Stimulated activated CD4-positive, alpha-beta T cell treated with anti-CD3 and anti-CD28 coated beads, Interleukin-4, amount 100 ng/mL, for 4 hours (primary cell): ENCODE measurements at regions not wholly inside any gene's neighbourhood (a gene's known extent, or its start where the extent isn't known, plus 50 kb on each side); places are given as distances from the start of the nearest gene placed in this dataset.
"Not testable (repeated sequence)": the region's sequence is repeated elsewhere in the genome, so short reads cannot be mapped to it uniquely, and the experiment has no call there.

Source experiments
- DNase-seq, 2 experiments: peaks; one replicate each; pipeline ENCODE4 v3.0.0-alpha.2; 2020

GRCh38 chrX:131595120-131595519 lies 51.2 kb downstream of the OR13H1 start:
- no peak for DNase-seq

- no peak for DNase-seq
Observed at GRCh38 chrX:131607792-131608369, 64.0 kb downstream of the OR13H1 start.

GRCh38 chrX:131609480-131609879 lies 65.6 kb downstream of the OR13H1 start:
- no peak for DNase-seq

- DNase-seq: no peak
Observed at GRCh38 chrX:131613260-131613659, 69.4 kb downstream of the OR13H1 start.

- no peak for DNase-seq
Observed at GRCh38 chrX:131614241-131614640, 70.4 kb downstream of the OR13H1 start.

- no peak for DNase-seq
Observed at GRCh38 chrX:131617182-131617581, 73.3 kb downstream of the OR13H1 start.

GRCh38 chrX:131621650-131622049 lies 77.8 kb downstream of the OR13H1 start:
- DNase-seq: no peak

GRCh38 chrX:131626681-131627296 lies 82.9 kb downstream of the OR13H1 start:
- no peak for DNase-seq

GRCh38 chrX:131630534-131630933 lies 86.7 kb downstream of the OR13H1 start:
- no peak for DNase-seq

- peak in 1 of 2 experiments; percentile 7 for DNase-seq
Observed at GRCh38 chrX:131633285-131633917, 89.5 kb downstream of the OR13H1 start.

- no peak for DNase-seq
Observed at GRCh38 chrX:131634900-131635299, 91.0 kb downstream of the OR13H1 start.

GRCh38 chrX:131646106-131646505 lies 102.2 kb downstream of the OR13H1 start:
- DNase-seq: no peak

GRCh38 chrX:131649741-131650140 lies 105.9 kb downstream of the OR13H1 start:
- no peak for DNase-seq

- no peak for DNase-seq
Observed at GRCh38 chrX:131650637-131651410, 107.0 kb downstream of the OR13H1 start.

- DNase-seq: not testable (repeated sequence)
Observed at GRCh38 chrX:131663726-131664125, 119.9 kb downstream of the OR13H1 start.

GRCh38 chrX:131671735-131672134 lies 127.9 kb downstream of the OR13H1 start:
- no peak for DNase-seq

GRCh38 chrX:131675596-131676194 lies 131.8 kb downstream of the OR13H1 start:
- DNase-seq: no peak

- peak; percentile 10 to 23 for DNase-seq
Observed at GRCh38 chrX:131677655-131678628, 134.1 kb downstream of the OR13H1 start.

- DNase-seq: not testable (repeated sequence)
Observed at GRCh38 chrX:131682735-131683134, 138.9 kb downstream of the OR13H1 start.

GRCh38 chrX:131693359-131693758 lies 149.5 kb downstream of the OR13H1 start:
- DNase-seq: no peak

GRCh38 chrX:131696989-131697388 lies 153.1 kb downstream of the OR13H1 start:
- not testable (repeated sequence) for DNase-seq

- no peak for DNase-seq
Observed at GRCh38 chrX:131703646-131704045, 159.8 kb downstream of the OR13H1 start.
